ENCODE measurements at regions not wholly inside any gene's neighbourhood (a gene's known extent, or its start where the extent isn't known, plus 50 kb on each side); places are given as distances from the start of the nearest gene placed in this dataset.

GRCh38 chr4:152234571-152234970 is 301.3 kb downstream of the FBXW7 start:
- WGBS (ENCODE audit: insufficient coverage), result no CpG with 5 or more reads among the region's 3 CpGs
- TF ChIP-seq EZH2 (IDR thresholded peaks at IDR 0.05; ENCODE audit: borderline replicate concordance, insufficient read depth, low read depth, low read length, poor library complexity, severe bottlenecking) (no peak), CTCF (IDR thresholded peaks at IDR 0.05) (no peak)

DNA sequence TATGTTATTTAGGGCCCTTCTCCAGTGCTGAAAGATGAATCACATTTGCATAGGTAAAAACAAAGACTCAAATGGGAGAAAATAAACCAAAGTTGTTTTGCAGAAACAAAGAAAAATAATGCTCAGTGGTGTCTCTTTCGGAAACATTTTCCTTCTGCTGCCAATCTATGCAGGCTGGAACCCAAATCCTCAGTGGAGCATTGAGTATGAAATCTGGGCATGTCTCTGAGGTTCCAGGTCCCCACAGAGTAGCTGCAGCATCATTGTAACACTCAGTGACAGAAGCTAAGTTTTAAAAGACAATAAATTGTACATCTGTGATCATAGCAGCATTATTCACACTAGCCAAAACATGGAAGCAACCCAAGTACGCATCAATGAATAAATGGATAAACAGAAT is 303.6 kb downstream of the FBXW7 start:
- Histone ChIP-seq H2AFZ (ENCODE audit: insufficient read depth, low read depth, low read length, poor library complexity, severe bottlenecking) (no peak overlapping the region), H3K4me1 (ENCODE audit: control insufficient read depth in 2 of 2, insufficient read depth in 2 of 2, low read length in 2 of 2) (no peaks in the 10 kb centered on the region), H3K9ac (ENCODE audit: low read length) (no peak overlapping the region), H3K9me3 (ENCODE audit: control extremely low read depth in 1 of 3, control insufficient read depth in 2 of 3, insufficient read depth in 1 of 3, low read length in 2 of 3) (peaks cover 0 to 4% (median 0%) of the 10 kb centered on the region in 3 donors), H3K27me3 (replicated peaks in 1 of 4; ENCODE audit: control extremely low read depth in 1 of 4, control insufficient read depth in 3 of 4, insufficient read depth in 4 of 4, low read length in 3 of 4) (no peaks in the 10 kb centered on the region), H4K20me1 (ENCODE audit: control insufficient read depth, insufficient read depth, low read length, poor library complexity, severe bottlenecking) (no peaks in the 10 kb centered on the region), H3K4me3 (ENCODE audit: control extremely low read depth in 1 of 5, extremely low read depth in 1 of 5, insufficient read depth in 1 of 5, low read depth in 2 of 5, low read length in 4 of 5) (no peak overlapping the region), H3K36me3 (replicated peaks in 1 of 2; ENCODE audit: control extremely low read depth in 1 of 2, control insufficient read depth in 1 of 2, extremely low read depth in 1 of 2, insufficient read depth in 2 of 2, low read length in 1 of 2) (no peaks in the 10 kb centered on the region), H3K27ac (ENCODE audit: low read length in 2 of 2) (no peak overlapping the region), H3K79me2 (ENCODE audit: control insufficient read depth, insufficient read depth, low read length) (no peaks in the 10 kb centered on the region), H3K4me2 (replicated peaks; ENCODE audit: low read depth, low read length, poor library complexity, severe bottlenecking) (no peak overlapping the region)
- CTCF ChIA-PET, result no interaction called here
- intact Hi-C loops (cut with micrococcal nuclease), result no loop called here
- H3K4me1 Mint-ChIP-seq, result no peaks in the 10 kb centered on the region
- no peak overlapping the region for H3K27ac Mint-ChIP-seq
- H3K27me3 Mint-ChIP-seq, result peaks cover 2% of the 10 kb centered on the region
- no peak for DNase-seq
- H3K4me3 Mint-ChIP-seq, result no peak overlapping the region
- WGBS (ENCODE audit: insufficient coverage), result 100% methylated on average over 1 of the region's 2 CpGs
- H3K9me3 Mint-ChIP-seq (ENCODE audit: insufficient read depth), result no peaks in the 10 kb centered on the region
- ATAC-seq (ENCODE audit: low read depth), result no peak
- POLR2A ChIA-PET, result no interaction called here
- no peak for TF ChIP-seq CTCF (IDR thresholded peaks at IDR 0.05)
- no peak for TF ChIP-seq EZH2 (IDR thresholded peaks at IDR 0.05; ENCODE audit: borderline replicate concordance, insufficient read depth, low read depth, low read length, poor library complexity, severe bottlenecking)

More at GRCh38 chr4:152234571-152234970, 301.3 kb downstream of the FBXW7 start:
- no peaks in the 10 kb centered on the region for H3K36me3 ChIP-seq (replicated peaks in 1 of 2; ENCODE audit: control extremely low read depth in 1 of 2, control insufficient read depth in 1 of 2, extremely low read depth in 1 of 2, insufficient read depth in 2 of 2, low read length in 1 of 2)
- H3K9me3 ChIP-seq (ENCODE audit: control extremely low read depth in 1 of 3, control insufficient read depth in 2 of 3, insufficient read depth in 1 of 3, low read length in 2 of 3), result peaks cover 0 to 4% (median 0%) of the 10 kb centered on the region in 3 donors
- no peak overlapping the region for H3K4me2 ChIP-seq (replicated peaks; ENCODE audit: low read depth, low read length, poor library complexity, severe bottlenecking)
- Mint-ChIP-seq H3K27me3 (no peaks in the 10 kb centered on the region), H3K4me1 (no peaks in the 10 kb centered on the region), H3K9me3 (ENCODE audit: insufficient read depth) (no peaks in the 10 kb centered on the region), H3K4me3 (no peak overlapping the region), H3K27ac (no peak overlapping the region)
- ATAC-seq (ENCODE audit: low read depth), result no peak
- ChIA-PET CTCF (no interaction called here), POLR2A (no interaction called here)
- H3K79me2 ChIP-seq (ENCODE audit: control insufficient read depth, insufficient read depth, low read length), result no peaks in the 10 kb centered on the region
- H4K20me1 ChIP-seq (ENCODE audit: control insufficient read depth, insufficient read depth, low read length, poor library complexity, severe bottlenecking), result no peaks in the 10 kb centered on the region
- DNase-seq, result no peak
- H3K27me3 ChIP-seq (replicated peaks in 1 of 4; ENCODE audit: control extremely low read depth in 1 of 4, control insufficient read depth in 3 of 4, insufficient read depth in 4 of 4, low read length in 3 of 4), result no peaks in the 10 kb centered on the region
- H3K4me3 ChIP-seq (ENCODE audit: control extremely low read depth in 1 of 5, extremely low read depth in 1 of 5, insufficient read depth in 1 of 5, low read depth in 2 of 5, low read length in 4 of 5), result no peak overlapping the region
- H2AFZ ChIP-seq (ENCODE audit: insufficient read depth, low read depth, low read length, poor library complexity, severe bottlenecking), result no peak overlapping the region
- intact Hi-C loops (cut with micrococcal nuclease), result no loop called here
- H3K9ac ChIP-seq (ENCODE audit: low read length), result no peak overlapping the region
- no peaks in the 10 kb centered on the region for H3K4me1 ChIP-seq (ENCODE audit: control insufficient read depth in 2 of 2, insufficient read depth in 2 of 2, low read length in 2 of 2)
- no peak overlapping the region for H3K27ac ChIP-seq (ENCODE audit: low read length in 2 of 2)

Data from B cell (primary cell).